ENCODE measurements at regions not wholly inside any gene's neighbourhood (a gene's known extent, or its start where the extent isn't known, plus 50 kb on each side); places are given as distances from the start of the nearest gene placed in this dataset.

DNA sequence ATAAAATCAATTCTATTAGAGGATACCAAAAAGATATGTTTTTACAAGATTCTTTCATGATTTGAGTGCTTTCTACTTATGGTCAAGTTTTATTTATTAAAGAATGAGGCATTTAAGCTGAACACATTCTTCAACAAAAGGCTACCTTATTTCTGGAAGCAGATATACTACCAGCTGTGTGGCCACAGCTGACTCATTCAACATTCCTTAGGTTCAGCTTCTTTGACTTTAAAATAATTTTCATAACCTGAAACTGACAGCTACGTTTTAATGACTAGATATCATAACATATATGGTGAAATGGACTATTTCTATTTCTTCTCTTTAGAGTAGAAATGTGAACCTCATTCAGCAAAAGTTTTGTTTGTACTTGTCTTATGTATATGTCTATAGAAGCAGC, 414.2 kb upstream of the SEMA3C start:
- H2AK5ac ChIP-seq (ENCODE audit: low read depth, low read length): no peak overlapping the region
- no peaks in the 10 kb centered on the region for H3K4me1 ChIP-seq (ENCODE audit: control insufficient read depth in 2 of 2, insufficient read depth in 1 of 2, low read depth in 1 of 2, low read length in 2 of 2)
- H3K18ac ChIP-seq (ENCODE audit: low read length): no peak overlapping the region
- no peaks in the 10 kb centered on the region for H3K9me3 ChIP-seq (replicated peaks in 1 of 2; ENCODE audit: control insufficient read depth in 2 of 2, insufficient read depth in 1 of 2, low read depth in 1 of 2, low read length in 2 of 2)
- no peak overlapping the region for H3K4ac ChIP-seq (ENCODE audit: low read length)
- H3K4me2 ChIP-seq (ENCODE audit: insufficient read depth, low read length, poor library complexity, severe bottlenecking): no peak overlapping the region
- H3K14ac ChIP-seq (ENCODE audit: low read length): no peak overlapping the region
- no peak overlapping the region for H3K23ac ChIP-seq (ENCODE audit: low read depth, low read length, poor library complexity)
- H3K27ac ChIP-seq (replicated peaks; ENCODE audit: low read length): no peak overlapping the region
- no peak overlapping the region for H2BK5ac ChIP-seq (ENCODE audit: low read length)
- H3K4me3 ChIP-seq (ENCODE audit: low read length in 2 of 2): no peak overlapping the region
- no peak for DNase-seq (ENCODE audit: low spot score)
- H4K91ac ChIP-seq (ENCODE audit: low read depth, low read length, poor library complexity): no peak overlapping the region
- no peak overlapping the region for H4K8ac ChIP-seq (ENCODE audit: low read depth, low read length)
- H2BK12ac ChIP-seq (ENCODE audit: low read length): no peak overlapping the region
- H3K36me3 ChIP-seq (replicated peaks in 1 of 2; ENCODE audit: control insufficient read depth in 2 of 2, insufficient read depth in 2 of 2, low read length in 2 of 2): no peaks in the 10 kb centered on the region
- H3K9ac ChIP-seq (ENCODE audit: low read depth, low read length, poor library complexity): no peak overlapping the region
- no CpG with 5 or more reads among the region's 1 CpG for WGBS, 2 donors (ENCODE audit: extremely low coverage in 2 of 2, insufficient read length in 2 of 2, insufficient replicate concordance in 1 of 2)
- H2BK120ac ChIP-seq (ENCODE audit: low read depth, low read length): no peak overlapping the region
- no peaks in the 10 kb centered on the region for H3K79me1 ChIP-seq (ENCODE audit: low read depth, low read length)
- H2AFZ ChIP-seq (ENCODE audit: low read length): no peak overlapping the region
- H3K27me3 ChIP-seq (ENCODE audit: control insufficient read depth in 3 of 3, insufficient read depth in 3 of 3, low read depth in 1 of 3, low read length in 3 of 3): no peaks in the 10 kb centered on the region
- no peak overlapping the region for H2BK15ac ChIP-seq (ENCODE audit: low read length)

- no peak overlapping the region for H3K4me2 ChIP-seq (ENCODE audit: insufficient read depth, low read length, poor library complexity, severe bottlenecking)
- no peak overlapping the region for H2BK12ac ChIP-seq (ENCODE audit: low read length)
- H3K36me3 ChIP-seq (replicated peaks in 1 of 2; ENCODE audit: control insufficient read depth in 2 of 2, insufficient read depth in 2 of 2, low read length in 2 of 2): no peaks in the 10 kb centered on the region
- no peaks in the 10 kb centered on the region for H3K27me3 ChIP-seq (ENCODE audit: control insufficient read depth in 3 of 3, insufficient read depth in 3 of 3, low read depth in 1 of 3, low read length in 3 of 3)
- no peak overlapping the region for H3K23ac ChIP-seq (ENCODE audit: low read depth, low read length, poor library complexity)
- H3K4ac ChIP-seq (ENCODE audit: low read length): no peak overlapping the region
- no peaks in the 10 kb centered on the region for H3K4me1 ChIP-seq (ENCODE audit: control insufficient read depth in 2 of 2, insufficient read depth in 1 of 2, low read depth in 1 of 2, low read length in 2 of 2)
- no peak overlapping the region for H2AFZ ChIP-seq (ENCODE audit: low read length)
- H4K8ac ChIP-seq (ENCODE audit: low read depth, low read length): no peak overlapping the region
- no peaks in the 10 kb centered on the region for H3K9me3 ChIP-seq (replicated peaks in 1 of 2; ENCODE audit: control insufficient read depth in 2 of 2, insufficient read depth in 1 of 2, low read depth in 1 of 2, low read length in 2 of 2)
- no peak overlapping the region for H3K14ac ChIP-seq (ENCODE audit: low read length)
- H3K79me1 ChIP-seq (ENCODE audit: low read depth, low read length): no peaks in the 10 kb centered on the region
- no peak overlapping the region for H2BK15ac ChIP-seq (ENCODE audit: low read length)
- no peak overlapping the region for H4K91ac ChIP-seq (ENCODE audit: low read depth, low read length, poor library complexity)
- DNase-seq (ENCODE audit: low spot score): no peak
- no peak overlapping the region for H3K27ac ChIP-seq (replicated peaks; ENCODE audit: low read length)
- no peak overlapping the region for H3K4me3 ChIP-seq (ENCODE audit: low read length in 2 of 2)
- no peak overlapping the region for H3K18ac ChIP-seq (ENCODE audit: low read length)
- no peak overlapping the region for H3K9ac ChIP-seq (ENCODE audit: low read depth, low read length, poor library complexity)
- no CpG with 5 or more reads among the region's 1 CpG for WGBS, 2 donors (ENCODE audit: extremely low coverage in 2 of 2, insufficient read length in 2 of 2, insufficient replicate concordance in 1 of 2)
- no peak overlapping the region for H2AK5ac ChIP-seq (ENCODE audit: low read depth, low read length)
- H2BK5ac ChIP-seq (ENCODE audit: low read length): no peak overlapping the region
- no peak overlapping the region for H2BK120ac ChIP-seq (ENCODE audit: low read depth, low read length)
Measured at GRCh38 chr7:81331061-81332018, 412.5 kb upstream of the SEMA3C start.

GRCh38 chr7:81330108-81330507, 411.3 kb upstream of the SEMA3C start:
- no CpG with 5 or more reads among the region's 1 CpG for WGBS, 2 donors (ENCODE audit: extremely low coverage in 2 of 2, insufficient read length in 2 of 2, insufficient replicate concordance in 1 of 2)
- Histone ChIP-seq H3K9ac (ENCODE audit: low read depth, low read length, poor library complexity) (no peak overlapping the region), H3K4me3 (ENCODE audit: low read length in 2 of 2) (no peak overlapping the region), H3K23ac (ENCODE audit: low read depth, low read length, poor library complexity) (no peak overlapping the region), H3K9me3 (replicated peaks in 1 of 2; ENCODE audit: control insufficient read depth in 2 of 2, insufficient read depth in 1 of 2, low read depth in 1 of 2, low read length in 2 of 2) (no peaks in the 10 kb centered on the region), H3K4me2 (ENCODE audit: insufficient read depth, low read length, poor library complexity, severe bottlenecking) (no peak overlapping the region), H3K14ac (ENCODE audit: low read length) (no peak overlapping the region), H3K4me1 (ENCODE audit: control insufficient read depth in 2 of 2, insufficient read depth in 1 of 2, low read depth in 1 of 2, low read length in 2 of 2) (no peaks in the 10 kb centered on the region), H2AK5ac (ENCODE audit: low read depth, low read length) (no peak overlapping the region), H3K27me3 (ENCODE audit: control insufficient read depth in 3 of 3, insufficient read depth in 3 of 3, low read depth in 1 of 3, low read length in 3 of 3) (no peaks in the 10 kb centered on the region), H4K8ac (ENCODE audit: low read depth, low read length) (no peak overlapping the region), H2BK15ac (ENCODE audit: low read length) (no peak overlapping the region), H3K27ac (replicated peaks; ENCODE audit: low read length) (no peak overlapping the region), H3K4ac (ENCODE audit: low read length) (no peak overlapping the region), H2BK120ac (ENCODE audit: low read depth, low read length) (no peak overlapping the region), H4K91ac (ENCODE audit: low read depth, low read length, poor library complexity) (no peak overlapping the region), H3K36me3 (replicated peaks in 1 of 2; ENCODE audit: control insufficient read depth in 2 of 2, insufficient read depth in 2 of 2, low read length in 2 of 2) (no peaks in the 10 kb centered on the region), H2AFZ (ENCODE audit: low read length) (no peak overlapping the region), H2BK5ac (ENCODE audit: low read length) (no peak overlapping the region), H3K79me1 (ENCODE audit: low read depth, low read length) (no peaks in the 10 kb centered on the region), H2BK12ac (ENCODE audit: low read length) (no peak overlapping the region), H3K18ac (ENCODE audit: low read length) (no peak overlapping the region)
- DNase-seq (ENCODE audit: low spot score): no peak

- Histone ChIP-seq H4K8ac (ENCODE audit: low read depth, low read length) (no peak overlapping the region), H3K23ac (ENCODE audit: low read depth, low read length, poor library complexity) (no peak overlapping the region), H2BK5ac (ENCODE audit: low read length) (no peak overlapping the region), H2AFZ (ENCODE audit: low read length) (peak overlapping the region; percentile 29), H2AK5ac (ENCODE audit: low read depth, low read length) (no peak overlapping the region), H3K9ac (ENCODE audit: low read depth, low read length, poor library complexity) (no peak overlapping the region), H2BK12ac (ENCODE audit: low read length) (no peak overlapping the region), H3K9me3 (replicated peaks in 1 of 2; ENCODE audit: control insufficient read depth in 2 of 2, insufficient read depth in 1 of 2, low read depth in 1 of 2, low read length in 2 of 2) (no peaks in the 10 kb centered on the region), H3K36me3 (replicated peaks in 1 of 2; ENCODE audit: control insufficient read depth in 2 of 2, insufficient read depth in 2 of 2, low read length in 2 of 2) (no peaks in the 10 kb centered on the region), H3K79me1 (ENCODE audit: low read depth, low read length) (no peaks in the 10 kb centered on the region), H2BK15ac (ENCODE audit: low read length) (no peak overlapping the region), H3K4me3 (ENCODE audit: low read length in 2 of 2) (no peak overlapping the region), H3K4me2 (ENCODE audit: insufficient read depth, low read length, poor library complexity, severe bottlenecking) (no peak overlapping the region), H3K27ac (replicated peaks; ENCODE audit: low read length) (no peak overlapping the region), H3K27me3 (ENCODE audit: control insufficient read depth in 3 of 3, insufficient read depth in 3 of 3, low read depth in 1 of 3, low read length in 3 of 3) (no peaks in the 10 kb centered on the region), H3K4me1 (ENCODE audit: control insufficient read depth in 2 of 2, insufficient read depth in 1 of 2, low read depth in 1 of 2, low read length in 2 of 2) (no peaks in the 10 kb centered on the region), H4K91ac (ENCODE audit: low read depth, low read length, poor library complexity) (no peak overlapping the region), H3K14ac (ENCODE audit: low read length) (no peak overlapping the region), H3K18ac (ENCODE audit: low read length) (no peak overlapping the region), H2BK120ac (ENCODE audit: low read depth, low read length) (no peak overlapping the region), H3K4ac (ENCODE audit: low read length) (no peak overlapping the region)
- WGBS, 2 donors (ENCODE audit: extremely low coverage in 2 of 2, insufficient read length in 2 of 2, insufficient replicate concordance in 1 of 2): no CpG with 5 or more reads among the region's 4 CpGs
- no peak for DNase-seq (ENCODE audit: low spot score)
Measured at GRCh38 chr7:81327468-81328266, 408.8 kb upstream of the SEMA3C start.

Measured in neuronal stem cell (in vitro differentiated cells).